ENCODE measurements at regions not wholly inside any gene's neighbourhood (a gene's known extent, or its start where the extent isn't known, plus 50 kb on each side); places are given as distances from the start of the nearest gene placed in this dataset.

- DNase-seq (ENCODE audit: low read depth in 2 of 2): no peak
These were observed 51.7 kb upstream of the RCN1 start for GRCh38 chr11:32039149-32039548.

GRCh38 chr11:32034680-32035079 is 56.2 kb upstream of the RCN1 start:
- peak; percentile 24 to 32 for DNase-seq (ENCODE audit: low read depth in 2 of 2)

DNA sequence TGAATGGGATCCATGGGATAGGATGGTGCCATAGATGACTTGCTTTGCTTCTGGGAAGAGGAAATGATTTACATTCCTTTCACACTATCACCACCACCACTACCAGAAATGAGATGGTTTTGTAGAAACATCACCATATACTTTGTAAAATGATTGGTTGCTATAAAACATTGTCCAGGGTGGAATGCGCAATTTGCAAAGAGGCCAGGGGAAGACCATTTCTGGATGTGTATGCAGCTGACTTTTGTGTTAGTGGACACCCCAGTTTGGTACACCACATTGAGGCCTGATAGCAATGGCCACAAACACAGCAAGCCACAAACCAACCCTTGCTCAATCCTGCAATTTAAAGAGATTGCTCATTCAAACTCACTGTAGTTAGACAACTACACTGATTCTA is 56.7 kb upstream of the RCN1 start:
- peak; percentile 97 for DNase-seq (ENCODE audit: low read depth in 2 of 2)

DNA sequence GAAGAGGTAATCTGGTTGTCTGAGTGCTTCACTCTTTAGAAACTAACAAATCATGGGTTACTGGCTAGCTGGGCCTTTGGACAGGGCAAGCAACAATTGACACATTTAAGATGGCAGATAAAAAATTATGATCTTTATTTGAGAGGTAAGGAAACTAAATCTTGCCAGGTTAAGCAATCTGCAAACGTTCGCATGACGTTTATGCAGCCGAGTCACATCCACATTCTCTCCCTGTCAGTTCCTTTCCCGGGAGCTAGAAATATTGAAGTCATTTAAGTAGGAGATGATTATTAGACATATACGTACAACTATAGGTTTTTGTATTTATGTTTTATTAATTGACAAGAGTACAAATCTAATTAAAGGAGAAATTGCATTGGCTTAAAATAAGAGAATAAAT is 57.4 kb upstream of the RCN1 start:
- DNase-seq (ENCODE audit: low read depth in 2 of 2): no peak

GRCh38 chr11:32033067-32033466 is 57.8 kb upstream of the RCN1 start:
- DNase-seq (ENCODE audit: low read depth in 2 of 2): no peak

GRCh38 chr11:32032478-32032877 is 58.4 kb upstream of the RCN1 start:
- DNase-seq (ENCODE audit: low read depth in 2 of 2): no peak

DNA sequence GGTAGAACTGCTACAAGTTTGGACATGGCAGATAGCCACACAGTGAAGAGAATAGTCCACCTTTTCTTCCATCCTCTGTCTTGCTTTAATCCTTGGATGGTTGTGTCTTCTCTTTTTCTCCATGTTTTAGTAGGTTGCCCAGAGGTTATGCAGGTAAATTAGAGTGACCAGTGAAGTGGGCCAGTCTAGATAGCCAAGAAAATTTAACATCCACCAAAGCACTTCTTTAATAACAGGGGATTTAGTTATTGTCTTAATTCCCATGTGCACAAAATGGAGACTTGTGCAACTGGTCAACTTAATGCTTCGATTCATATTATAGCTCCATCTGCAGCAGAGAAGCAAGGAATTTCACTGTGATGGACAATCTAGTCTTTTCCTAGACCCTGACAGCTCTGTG is 58.8 kb upstream of the RCN1 start:
- no peak for DNase-seq (ENCODE audit: low read depth in 2 of 2)

GRCh38 chr11:32030875-32031503 is 59.9 kb upstream of the RCN1 start:
- DNase-seq (ENCODE audit: low read depth in 2 of 2): no peak

DNA sequence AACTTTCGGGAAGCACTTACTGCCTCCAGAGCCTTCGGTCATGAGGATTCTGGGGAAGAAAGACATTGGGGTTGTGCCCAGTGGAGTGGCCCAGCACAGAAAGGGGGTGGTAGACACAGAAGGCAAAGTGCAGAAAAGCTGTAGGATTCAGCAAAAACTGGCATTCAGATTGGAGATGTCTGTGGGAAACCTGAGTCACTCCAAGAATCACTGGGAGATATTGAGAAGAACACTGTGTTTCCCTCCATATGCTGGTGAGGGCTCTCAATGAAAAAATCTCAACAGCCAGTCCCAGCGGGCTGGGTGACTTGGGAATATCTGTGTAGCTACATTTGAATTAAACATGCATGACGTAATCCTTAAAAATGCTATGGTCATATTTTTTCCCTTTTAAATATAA is 61.2 kb upstream of the RCN1 start:
- no peak for DNase-seq (ENCODE audit: low read depth in 2 of 2)

DNA sequence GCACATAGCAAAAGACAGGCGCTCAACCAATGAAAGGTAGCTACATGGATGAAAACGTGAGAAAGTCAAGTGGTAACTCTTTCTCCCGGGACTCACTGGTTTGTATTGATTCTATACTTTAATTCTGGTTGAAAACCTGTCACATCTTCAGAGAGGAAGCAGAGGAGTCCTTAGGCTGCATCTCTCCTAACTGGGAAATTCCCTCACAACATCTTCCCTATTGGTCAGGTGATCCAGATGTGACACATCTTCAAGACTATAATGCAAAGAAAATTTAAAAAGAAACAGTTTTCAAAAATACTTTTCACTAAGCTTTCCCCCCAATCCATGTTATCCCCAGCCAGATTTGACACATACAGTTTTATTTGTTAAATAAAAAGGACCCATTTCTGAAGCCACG is 62.7 kb upstream of the RCN1 start:
- no peak for DNase-seq (ENCODE audit: low read depth in 2 of 2)

DNA sequence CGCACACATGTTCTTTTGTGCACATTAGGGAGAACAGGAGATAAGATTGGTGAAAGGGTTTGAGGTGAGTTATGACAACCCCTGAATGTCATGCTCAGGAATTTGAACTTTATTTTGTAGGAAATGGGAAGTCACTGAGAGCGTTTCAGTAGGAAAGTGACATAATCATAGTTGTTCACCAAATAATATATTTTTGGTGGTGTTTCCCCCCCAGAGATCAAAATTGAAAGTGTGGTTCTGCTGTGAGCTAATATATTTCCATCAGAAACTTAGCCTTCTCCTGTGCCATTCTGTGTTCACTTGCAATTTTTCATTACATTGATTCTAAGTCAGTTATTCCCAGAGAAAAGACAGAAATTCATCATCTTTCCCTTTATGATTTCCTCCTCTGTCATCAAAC is 64.1 kb upstream of the RCN1 start:
- no peak for DNase-seq (ENCODE audit: low read depth in 2 of 2)

- DNase-seq (ENCODE audit: low read depth in 2 of 2): no peak
These were observed 65.9 kb upstream of the RCN1 start for GRCh38 chr11:32024948-32025347.

DNA sequence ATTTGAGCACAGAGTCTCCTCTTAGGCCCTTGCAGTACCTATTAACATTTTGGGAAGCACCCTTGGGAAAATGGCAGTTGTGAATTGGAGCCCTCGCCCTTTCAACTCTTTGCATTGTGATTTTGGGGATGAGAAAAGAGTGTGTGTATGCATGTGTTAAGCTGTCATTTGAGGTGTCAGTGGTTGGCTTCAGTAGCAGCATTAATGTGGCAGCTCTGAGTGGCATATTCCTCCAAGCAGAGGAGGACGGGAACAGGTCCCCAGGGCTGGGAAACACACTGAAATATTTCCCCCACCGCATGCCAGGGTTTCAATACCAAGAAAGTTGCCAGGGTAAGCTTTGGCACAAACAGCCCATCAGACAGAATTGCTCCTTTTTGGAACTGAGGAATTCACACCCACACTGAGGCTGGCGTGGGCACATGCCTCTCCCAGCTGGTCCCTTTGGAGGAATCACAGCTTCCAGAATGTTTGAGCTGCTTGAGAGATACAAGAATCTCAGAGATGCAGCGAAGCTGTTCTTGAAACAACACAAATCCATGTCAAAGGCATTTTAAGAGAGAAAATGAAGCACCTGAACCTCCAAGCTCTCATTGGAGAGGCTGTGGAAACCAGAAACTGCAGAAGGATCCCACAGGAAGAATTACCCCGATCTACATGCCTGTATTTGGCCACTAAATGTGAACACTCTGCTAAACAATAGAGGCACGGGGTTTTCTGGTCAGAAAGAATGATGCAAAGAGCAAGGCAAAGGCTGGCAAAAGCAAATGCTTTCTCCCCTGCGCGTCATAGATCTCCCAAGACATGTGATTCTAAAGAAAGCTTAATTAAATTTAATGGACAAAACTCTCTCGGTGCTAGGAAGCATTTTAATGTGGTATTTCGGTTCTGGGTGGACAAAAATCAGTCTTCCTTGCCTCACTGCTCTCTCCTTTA is 67.2 kb upstream of the RCN1 start:
- no peak for DNase-seq (ENCODE audit: low read depth in 2 of 2)

DNA sequence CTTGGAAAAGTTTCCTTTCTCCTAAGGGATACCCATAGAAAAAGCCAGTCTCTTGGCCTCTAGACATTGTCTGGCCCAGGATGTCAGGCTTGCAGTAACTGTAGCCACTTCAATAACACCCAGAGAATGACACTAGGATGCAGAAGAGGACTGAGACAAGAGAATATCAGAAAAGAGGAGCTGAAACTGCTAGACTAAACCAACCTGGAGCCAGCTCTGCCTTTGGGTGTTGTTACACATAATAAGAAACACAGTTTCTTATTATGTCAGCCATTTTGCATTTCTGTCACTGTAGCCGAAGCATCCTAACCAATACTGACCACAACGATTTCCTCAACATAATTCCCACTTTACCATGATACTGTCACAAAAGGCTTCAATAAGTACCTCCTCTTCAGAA is 72.2 kb upstream of the RCN1 start:
- no peak for DNase-seq (ENCODE audit: low read depth in 2 of 2)

- no peak for DNase-seq (ENCODE audit: low read depth in 2 of 2)
These were observed 74.8 kb upstream of the RCN1 start for GRCh38 chr11:32016111-32016510.

DNA sequence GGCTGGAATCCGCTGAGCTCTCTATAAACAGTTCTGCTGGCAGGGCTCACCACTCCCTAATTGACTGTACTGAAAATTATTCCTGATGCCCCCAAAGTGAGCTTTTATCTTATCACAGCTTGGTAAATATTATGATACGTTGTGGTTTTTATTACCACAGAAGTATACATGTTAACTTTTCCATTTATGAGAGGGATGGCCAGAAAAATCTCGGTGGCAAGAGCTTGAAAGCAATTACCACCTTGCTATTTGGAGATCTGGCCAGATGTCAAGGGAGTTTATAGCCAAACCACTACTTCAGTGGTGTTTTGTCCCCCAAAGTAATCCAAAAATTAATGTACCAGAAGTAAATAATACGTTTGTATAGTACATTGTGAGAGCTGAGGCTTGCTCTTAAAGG is 75.4 kb upstream of the RCN1 start:
- DNase-seq (ENCODE audit: low read depth in 2 of 2): no peak

DNA sequence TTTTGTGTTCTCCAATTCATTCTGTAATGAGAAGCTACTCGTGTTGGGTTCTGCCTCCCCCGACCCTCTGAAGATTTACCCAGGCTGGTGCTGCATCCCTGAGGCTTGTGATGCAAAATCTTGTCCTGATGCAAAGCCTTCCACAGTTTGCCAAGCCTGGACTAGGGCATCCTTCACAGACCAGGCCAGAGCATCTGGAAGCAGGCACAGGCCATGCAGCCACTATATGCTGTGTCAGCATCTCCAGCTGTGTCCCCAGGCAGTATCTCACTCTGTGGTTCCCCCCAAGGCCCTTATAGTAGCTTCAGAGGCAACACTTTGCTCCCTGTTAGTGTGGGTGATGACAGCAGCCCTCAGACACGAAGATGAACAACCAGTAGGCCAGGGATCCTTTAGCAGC is 77.3 kb upstream of the RCN1 start:
- DNase-seq (ENCODE audit: low read depth in 2 of 2): no peak

DNA sequence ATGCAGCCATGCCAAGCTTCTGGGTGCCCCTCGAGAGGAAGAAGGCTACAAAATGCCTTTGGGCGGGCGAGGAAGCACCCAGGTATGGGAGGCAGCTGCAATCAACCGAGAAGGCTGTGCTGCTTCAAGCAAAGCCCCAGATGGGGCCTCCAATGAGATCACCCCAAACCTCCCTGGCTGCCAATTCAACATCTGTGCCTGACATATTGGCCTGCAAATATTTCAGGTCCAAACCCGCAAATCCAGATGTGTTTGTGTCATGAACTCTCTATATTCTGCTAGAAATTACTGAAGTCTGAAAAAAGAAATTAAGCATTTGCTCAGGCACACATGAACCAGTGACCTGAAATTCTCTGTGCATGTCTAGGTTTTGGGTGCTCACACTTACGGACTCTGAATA is 78.8 kb upstream of the RCN1 start:
- no peak for DNase-seq (ENCODE audit: low read depth in 2 of 2)

GRCh38 chr11:32008880-32009551 is 81.9 kb upstream of the RCN1 start:
- no peak for DNase-seq (ENCODE audit: low read depth in 2 of 2)

DNA sequence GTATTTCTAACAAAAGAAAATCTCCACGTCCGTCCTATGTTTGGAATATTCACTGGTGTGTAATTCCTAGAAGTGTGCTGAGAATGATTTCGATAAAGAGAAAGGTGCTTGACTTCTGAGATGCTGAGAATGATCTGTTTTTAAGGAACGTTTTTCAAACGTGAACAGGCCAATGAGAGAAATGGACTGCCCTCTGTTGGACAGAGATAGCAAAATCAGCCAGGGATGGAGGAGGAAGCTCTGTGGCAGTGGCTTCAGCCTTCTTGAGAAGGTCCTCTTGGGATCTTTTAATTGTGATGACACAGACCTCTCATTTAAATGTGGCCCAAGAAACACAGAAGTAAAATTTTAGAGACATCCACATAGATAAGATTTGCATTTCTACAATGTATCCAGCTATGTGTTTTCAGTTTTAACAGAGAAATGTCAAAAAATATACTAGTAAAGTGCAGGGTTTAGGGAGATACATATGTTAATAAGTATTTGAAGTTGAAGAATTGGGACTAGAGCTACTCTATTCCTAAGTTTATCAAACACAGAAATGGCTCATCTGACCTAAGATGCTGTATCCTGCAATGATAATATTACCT is 84.0 kb upstream of the RCN1 start:
- DNase-seq (ENCODE audit: low read depth in 2 of 2): peak in 1 of 2 experiments; percentile 14

DNA sequence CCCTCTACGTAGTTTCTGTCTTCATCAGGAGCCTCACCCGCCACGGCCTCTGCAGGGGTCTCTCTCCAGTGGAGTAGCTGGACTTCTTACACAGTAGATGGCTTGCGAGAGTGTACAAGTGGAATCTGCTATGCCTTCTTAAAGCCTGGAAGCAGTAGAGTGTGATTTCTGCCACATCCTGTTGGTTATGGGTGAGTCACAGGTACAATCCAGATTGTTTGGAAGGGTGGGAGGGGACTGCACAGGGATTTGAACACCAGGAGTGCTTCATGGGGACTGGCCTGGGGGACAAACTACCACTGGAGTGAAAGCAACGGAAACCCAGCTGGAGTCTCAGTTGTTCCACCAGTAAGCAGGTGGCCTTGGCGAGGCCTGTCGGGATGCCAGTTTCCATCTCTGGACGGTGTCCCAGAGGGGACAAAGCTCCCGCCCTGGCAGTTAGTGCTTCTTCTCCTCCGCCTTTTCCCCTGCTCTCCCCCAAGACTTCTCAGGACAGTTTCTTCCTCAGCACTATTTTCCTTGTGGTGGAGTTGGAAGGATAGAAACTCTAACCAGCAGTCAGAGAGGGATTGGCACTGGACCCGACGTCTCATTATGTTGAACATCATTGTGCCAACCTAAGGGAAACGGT is 85.0 kb upstream of the RCN1 start:
- DNase-seq (ENCODE audit: low read depth in 2 of 2): peak in 1 of 2 experiments; percentile 12

DNA sequence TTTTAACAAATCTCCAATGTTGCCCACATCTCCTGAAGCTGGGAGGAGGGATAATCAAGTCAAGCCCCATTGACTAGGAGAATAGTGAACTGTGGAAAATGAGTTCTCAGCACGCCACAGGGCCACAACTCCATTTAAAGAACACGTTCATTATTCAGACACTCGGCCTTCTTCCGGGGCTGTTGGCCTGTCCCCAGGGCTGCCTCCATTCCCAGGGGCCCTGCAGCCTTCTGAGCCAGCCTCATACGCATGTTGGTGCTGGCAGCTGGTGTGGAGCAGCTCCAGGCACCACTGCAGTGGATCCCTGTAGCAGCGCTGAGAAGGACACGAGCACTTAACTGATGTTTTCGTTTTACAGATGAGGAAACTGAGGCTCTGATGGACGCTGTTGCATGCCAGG is 87.5 kb upstream of the RCN1 start:
- DNase-seq (ENCODE audit: low read depth in 2 of 2): no peak

Measured in fibroblast of skin of left quadriceps (primary cell).